HEK293T (cell line): ENCODE measurements at regions not wholly inside any gene's neighbourhood (a gene's known extent, or its start where the extent isn't known, plus 50 kb on each side); places are given as distances from the start of the nearest gene placed in this dataset.

ENCODE experiments used
- CTCF ChIA-PET: fragments of 350-600 bp; formaldehyde crosslinking; extraction: SDS; loops from one replicate; lab custom pipeline; 2021; ENCODE audit warnings: antibody characterized with exemption, inconsistent platforms; lab: Yijun Ruan, JAX
- POLR2A ChIA-PET: fragments of 350-600 bp; formaldehyde crosslinking; extraction: SDS; loops from one replicate; lab custom pipeline; 2020; ENCODE audit warnings: antibody characterized with exemption, inconsistent platforms; lab: Yijun Ruan, JAX
- DNase-seq: peaks from one replicate; pipeline ENCODE4 v3.0.0; 2012; ENCODE audit warnings: mixed read lengths; ENCODE audit errors: extremely low spot score
- ARNT ChIP-seq: fragments of 450-650 bp; IDR thresholded peaks from 2 replicates; pipeline ENCODE4 v1.6.1; 2017; ENCODE audit warnings: mild to moderate bottlenecking
- BHLHE40 ChIP-seq: fragments of 450-650 bp; IDR thresholded peaks from 2 replicates; pipeline ENCODE4 v1.6.1; 2016; ENCODE audit warnings: mild to moderate bottlenecking, moderate library complexity, borderline replicate concordance
- CTBP1 ChIP-seq: fragments of 450-650 bp; IDR thresholded peaks from 2 replicates; pipeline ENCODE4 v1.6.1; 2016; ENCODE audit warnings: borderline replicate concordance
- ELF4 ChIP-seq: fragments of 450-650 bp; IDR thresholded peaks from 2 replicates; pipeline ENCODE4 v1.6.1; 2017; ENCODE audit warnings: antibody characterized with exemption
- FOXA1 ChIP-seq: fragments of 450-650 bp; IDR thresholded peaks from 2 replicates; pipeline ENCODE4 v1.6.1; 2016; ENCODE audit warnings: mild to moderate bottlenecking
- FOXK2 ChIP-seq: fragments of 450-650 bp; IDR thresholded peaks from 2 replicates; pipeline ENCODE4 v1.6.1; 2016; ENCODE audit warnings: mild to moderate bottlenecking
- FOXM1 ChIP-seq: fragments of 450-650 bp; IDR thresholded peaks from 2 replicates; pipeline ENCODE4 v1.6.1; 2017; ENCODE audit warnings: mild to moderate bottlenecking, borderline replicate concordance
- HDGF ChIP-seq: fragments of 450-650 bp; IDR thresholded peaks from 2 replicates; pipeline ENCODE4 v1.6.1; 2017; ENCODE audit warnings: antibody characterized with exemption, borderline replicate concordance
- L3MBTL2 ChIP-seq: fragments of 450-650 bp; conservative IDR thresholded peaks from 2 replicates; pipeline ENCODE4 v1.6.1; 2016; ENCODE audit warnings: mild to moderate bottlenecking
- LEF1 ChIP-seq: fragments of 450-650 bp; IDR thresholded peaks from 2 replicates; pipeline ENCODE4 v1.6.1; 2017; ENCODE audit warnings: mild to moderate bottlenecking, borderline replicate concordance
- NFRKB ChIP-seq: fragments of 450-650 bp; IDR thresholded peaks from 2 replicates; pipeline ENCODE4 v1.6.1; 2016; ENCODE audit warnings: mild to moderate bottlenecking, moderate library complexity
- PKNOX1 ChIP-seq: fragments of 450-650 bp; IDR thresholded peaks from 2 replicates; pipeline ENCODE4 v1.6.1; 2016
- SP1 ChIP-seq: fragments of 450-650 bp; IDR thresholded peaks from 2 replicates; pipeline ENCODE4 v1.6.1; 2017
- SUZ12 ChIP-seq: fragments of 450-650 bp; IDR thresholded peaks from 2 replicates; pipeline ENCODE4 v1.6.1; 2016; ENCODE audit warnings: mild to moderate bottlenecking
- TARDBP ChIP-seq: fragments of 450-650 bp; IDR thresholded peaks from 2 replicates; pipeline ENCODE4 v1.6.1; 2016
- ZNF384 ChIP-seq: fragments of 450-650 bp; IDR thresholded peaks from 2 replicates; pipeline ENCODE4 v1.6.1; 2016

GRCh38 chr9:84125046-84125445, 144.4 kb downstream of the RMI1 start:
- TF ChIP-seq BHLHE40 (no peak), HDGF (no peak), FOXM1 (no peak), TARDBP (no peak), PKNOX1 (no peak), CTBP1 (no peak), LEF1 (no peak), FOXA1 (no peak), FOXK2 (no peak), ARNT (no peak), SP1 (no peak), ELF4 (no peak), ZNF384 (no peak), NFRKB (no peak)
- ChIA-PET POLR2A (no interaction called here), CTCF (no interaction called here)
- DNase-seq = no peak

- POLR2A ChIA-PET = no interaction called here
- CTCF ChIA-PET = interaction anchor here (0.6 kb wide), 1 partner anchor 57 kb away, joined by 3 read pairs; no protein-coding TSS in a partner anchor
- TF ChIP-seq ZNF384 = no peak
- no peak for TF ChIP-seq HDGF
- TF ChIP-seq NFRKB = no peak
- TF ChIP-seq FOXK2 = no peak
- TF ChIP-seq PKNOX1 = no peak
- TF ChIP-seq FOXM1 = no peak
- TF ChIP-seq SP1 = no peak
- TF ChIP-seq CTBP1 = no peak
- no peak for TF ChIP-seq SUZ12
- TF ChIP-seq BHLHE40 = no peak
- TF ChIP-seq TARDBP = no peak
- TF ChIP-seq LEF1 = no peak
- TF ChIP-seq ARNT = no peak
- no peak for TF ChIP-seq FOXA1
- TF ChIP-seq L3MBTL2 = no peak
- no peak for TF ChIP-seq ELF4
- no peak for DNase-seq
Observed at GRCh38 chr9:84129529-84129928, 148.9 kb downstream of the RMI1 start.

GRCh38 chr9:84136119-84136868, 155.7 kb downstream of the RMI1 start:
- ChIA-PET CTCF (no interaction called here), POLR2A (no interaction called here)
- TF ChIP-seq LEF1 (no peak), BHLHE40 (no peak)
- DNase-seq = no peak

GRCh38 chr9:84137968-84138367, 157.4 kb downstream of the RMI1 start:
- no peak for TF ChIP-seq TARDBP
- TF ChIP-seq CTBP1 = no peak
- TF ChIP-seq SUZ12 = no peak
- no peak for TF ChIP-seq ELF4
- TF ChIP-seq FOXM1 = no peak
- no peak for TF ChIP-seq SP1
- TF ChIP-seq BHLHE40 = no peak
- TF ChIP-seq NFRKB = no peak
- no peak for TF ChIP-seq PKNOX1
- TF ChIP-seq FOXA1 = no peak
- no peak for TF ChIP-seq HDGF
- no peak for TF ChIP-seq LEF1
- no peak for TF ChIP-seq FOXK2
- no peak for DNase-seq
- CTCF ChIA-PET = no interaction called here
- POLR2A ChIA-PET = no interaction called here

- ChIA-PET POLR2A (no interaction called here), CTCF (no interaction called here)
- TF ChIP-seq BHLHE40 (no peak), ARNT (no peak), SP1 (no peak), FOXM1 (no peak), NFRKB (no peak), LEF1 (no peak), L3MBTL2 (no peak)
- DNase-seq = no peak
Observed at GRCh38 chr9:84138541-84138940, 157.9 kb downstream of the RMI1 start.

- DNase-seq = no peak
- ChIA-PET POLR2A (no interaction called here), CTCF (no interaction called here)
- no peak for TF ChIP-seq SUZ12
- no peak for TF ChIP-seq CTBP1
- TF ChIP-seq FOXK2 = no peak
- no peak for TF ChIP-seq PKNOX1
- TF ChIP-seq HDGF = no peak
- TF ChIP-seq FOXM1 = no peak
- TF ChIP-seq SP1 = no peak
- no peak for TF ChIP-seq FOXA1
- TF ChIP-seq TARDBP = no peak
- TF ChIP-seq L3MBTL2 = no peak
- TF ChIP-seq ELF4 = no peak
- no peak for TF ChIP-seq LEF1
- TF ChIP-seq BHLHE40 = no peak
- no peak for TF ChIP-seq NFRKB
Observed at GRCh38 chr9:84139296-84140070, 158.9 kb downstream of the RMI1 start.
